ENCODE measurements at regions not wholly inside any gene's neighbourhood (a gene's known extent, or its start where the extent isn't known, plus 50 kb on each side); places are given as distances from the start of the nearest gene placed in this dataset.

DNA sequence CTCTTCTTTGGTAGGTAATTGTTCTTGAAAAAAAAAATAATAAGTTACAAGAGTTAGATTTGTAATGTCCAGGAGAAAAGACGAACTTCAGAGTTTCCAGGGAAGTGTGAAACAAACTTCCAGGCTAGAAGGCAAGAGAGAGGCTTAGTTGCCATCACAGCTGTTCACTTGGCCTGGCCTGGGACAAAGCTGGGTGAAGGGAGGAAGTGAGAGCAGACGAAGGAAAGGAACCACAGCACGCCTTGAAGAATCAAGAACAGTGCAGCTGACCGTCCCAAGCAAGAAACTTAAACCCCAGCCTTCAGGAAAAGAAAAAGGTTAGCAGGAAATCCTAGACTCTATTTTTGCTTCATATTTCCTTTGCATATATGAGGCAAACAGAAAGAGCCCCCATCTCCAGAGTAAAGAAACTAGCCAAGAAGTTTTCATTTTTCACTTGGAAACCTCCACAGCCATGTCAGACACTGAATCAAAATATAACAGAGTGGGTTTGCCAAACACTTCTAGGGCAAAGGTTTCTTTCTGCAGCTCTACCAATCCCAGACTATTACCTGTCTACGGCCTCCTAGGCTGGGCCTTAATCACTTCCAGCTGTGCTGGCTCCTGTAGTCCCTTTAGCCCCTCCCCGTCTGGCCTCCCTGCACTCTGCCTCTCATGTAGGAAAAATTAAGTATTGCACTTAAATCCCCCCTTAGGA lies 209.6 kb downstream of the SPATA18 start:
- H4K20me1 ChIP-seq (replicated peaks; ENCODE audit: control insufficient read depth, extremely low read depth, insufficient read depth, low read length): no peaks in the 10 kb centered on the region
- intact Hi-C loops (cut with micrococcal nuclease): no loop called here
- POLR2A ChIA-PET: no interaction called here

More for the DNA sequence above, 209.6 kb downstream of the SPATA18 start:
- H3K9ac ChIP-seq (replicated peaks; ENCODE audit: extremely low read depth, insufficient read depth, low read length): no peak overlapping the region
- no peak for DNase-seq (ENCODE audit: low read depth, low spot score)
- CTCF ChIA-PET: no interaction called here
- no peak overlapping the region for H3K27ac ChIP-seq (ENCODE audit: insufficient read depth, low read depth, low read length)
- no peaks in the 10 kb centered on the region for H3K27me3 ChIP-seq (ENCODE audit: control insufficient read depth in 2 of 2, insufficient read depth in 2 of 2, low read length in 2 of 2)
- H3K4me3 ChIP-seq (replicated peaks in 1 of 3; ENCODE audit: insufficient read depth in 1 of 3, low read depth in 1 of 3, low read length in 3 of 3): no peak overlapping the region
- dilution Hi-C loops (cut with MboI; ENCODE audit: extremely low pct_ligation_motif_present, low sequenced_read_pairs): no loop called here
- no peak for FAIRE-seq
- no peak overlapping the region for H2AFZ ChIP-seq (ENCODE audit: low read depth, low read length)
- no peak overlapping the region for H3K4me2 ChIP-seq (ENCODE audit: insufficient read depth, low read length)
- H3K79me2 ChIP-seq (ENCODE audit: control insufficient read depth, insufficient read depth, low read length): no peaks in the 10 kb centered on the region
- TF ChIP-seq, protein P1, sequence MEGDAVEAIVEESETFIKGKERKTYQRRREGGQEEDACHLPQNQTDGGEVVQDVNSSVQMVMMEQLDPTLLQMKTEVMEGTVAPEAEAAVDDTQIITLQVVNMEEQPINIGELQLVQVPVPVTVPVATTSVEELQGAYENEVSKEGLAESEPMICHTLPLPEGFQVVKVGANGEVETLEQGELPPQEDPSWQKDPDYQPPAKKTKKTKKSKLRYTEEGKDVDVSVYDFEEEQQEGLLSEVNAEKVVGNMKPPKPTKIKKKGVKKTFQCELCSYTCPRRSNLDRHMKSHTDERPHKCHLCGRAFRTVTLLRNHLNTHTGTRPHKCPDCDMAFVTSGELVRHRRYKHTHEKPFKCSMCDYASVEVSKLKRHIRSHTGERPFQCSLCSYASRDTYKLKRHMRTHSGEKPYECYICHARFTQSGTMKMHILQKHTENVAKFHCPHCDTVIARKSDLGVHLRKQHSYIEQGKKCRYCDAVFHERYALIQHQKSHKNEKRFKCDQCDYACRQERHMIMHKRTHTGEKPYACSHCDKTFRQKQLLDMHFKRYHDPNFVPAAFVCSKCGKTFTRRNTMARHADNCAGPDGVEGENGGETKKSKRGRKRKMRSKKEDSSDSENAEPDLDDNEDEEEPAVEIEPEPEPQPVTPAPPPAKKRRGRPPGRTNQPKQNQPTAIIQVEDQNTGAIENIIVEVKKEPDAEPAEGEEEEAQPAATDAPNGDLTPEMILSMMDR (IDR thresholded peaks at IDR 0.05; ENCODE audit: extremely low read depth in 1 of 2, insufficient read depth in 1 of 2, low read depth in 1 of 2, low read length in 2 of 2): no peak
- no peak for TF ChIP-seq POLR2A (IDR thresholded peaks at IDR 0.05; ENCODE audit: low read depth, low read length)
- no peak for TF ChIP-seq JUN (IDR thresholded peaks at IDR 0.05; ENCODE audit: borderline replicate concordance, insufficient read depth, insufficient read length, low read depth)
- TF ChIP-seq, protein P2, sequence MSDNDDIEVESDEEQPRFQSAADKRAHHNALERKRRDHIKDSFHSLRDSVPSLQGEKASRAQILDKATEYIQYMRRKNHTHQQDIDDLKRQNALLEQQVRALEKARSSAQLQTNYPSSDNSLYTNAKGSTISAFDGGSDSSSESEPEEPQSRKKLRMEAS (IDR thresholded peaks at IDR 0.05; ENCODE audit: insufficient read depth, insufficient read length): no peak
- no peak for TF ChIP-seq MYC (IDR thresholded peaks at IDR 0.05; ENCODE audit: low read depth, low read length)
- no peak for TF ChIP-seq POLR2AphosphoS5 (IDR thresholded peaks at IDR 0.05; ENCODE audit: insufficient read depth, low read depth, low read length)
- TF ChIP-seq EZH2 (IDR thresholded peaks at IDR 0.05; ENCODE audit: borderline replicate concordance, low read depth, low read length, severe bottlenecking): no peak
- no peak for TF ChIP-seq GATA2 (IDR thresholded peaks at IDR 0.05; ENCODE audit: insufficient read depth, insufficient read length, low read depth, low read length)
- TF ChIP-seq FOS (IDR thresholded peaks at IDR 0.05; ENCODE audit: borderline replicate concordance, insufficient read depth, low read length): no peak
- H3K9me1 ChIP-seq (replicated peaks; ENCODE audit: control insufficient read depth, extremely low read depth, insufficient read depth, low read length): no peaks in the 10 kb centered on the region
- H3K4me1 ChIP-seq (ENCODE audit: control insufficient read depth, extremely low read depth, insufficient read depth, low read length): no peaks in the 10 kb centered on the region
- no peaks in the 10 kb centered on the region for H3K9me3 ChIP-seq (replicated peaks; ENCODE audit: control insufficient read depth, insufficient read depth, low read length)
- H3K36me3 ChIP-seq (ENCODE audit: control insufficient read depth in 2 of 2, extremely low read depth in 1 of 2, insufficient read depth in 2 of 2, low read length in 2 of 2): no peaks in the 10 kb centered on the region
- BruUV-seq (replicated peaks): no TSS peak
